HEK293T (cell line): ENCODE measurements at regions not wholly inside any gene's neighbourhood (a gene's known extent, or its start where the extent isn't known, plus 50 kb on each side); places are given as distances from the start of the nearest gene placed in this dataset.

Experiments
- ARNT ChIP-seq: fragments of 450-650 bp; IDR thresholded peaks from 2 replicates; pipeline ENCODE4 v1.6.1; 2017; ENCODE audit warnings: mild to moderate bottlenecking
- BHLHE40 ChIP-seq: fragments of 450-650 bp; IDR thresholded peaks from 2 replicates; pipeline ENCODE4 v1.6.1; 2016; ENCODE audit warnings: mild to moderate bottlenecking, moderate library complexity, borderline replicate concordance
- CTBP1 ChIP-seq: fragments of 450-650 bp; IDR thresholded peaks from 2 replicates; pipeline ENCODE4 v1.6.1; 2016; ENCODE audit warnings: borderline replicate concordance
- FOXK2 ChIP-seq: fragments of 450-650 bp; IDR thresholded peaks from 2 replicates; pipeline ENCODE4 v1.6.1; 2016; ENCODE audit warnings: mild to moderate bottlenecking
- L3MBTL2 ChIP-seq: fragments of 450-650 bp; conservative IDR thresholded peaks from 2 replicates; pipeline ENCODE4 v1.6.1; 2016; ENCODE audit warnings: mild to moderate bottlenecking
- SUZ12 ChIP-seq: fragments of 450-650 bp; IDR thresholded peaks from 2 replicates; pipeline ENCODE4 v1.6.1; 2016; ENCODE audit warnings: mild to moderate bottlenecking
- TARDBP ChIP-seq: fragments of 450-650 bp; IDR thresholded peaks from 2 replicates; pipeline ENCODE4 v1.6.1; 2016
- ZNF384 ChIP-seq: fragments of 450-650 bp; IDR thresholded peaks from 2 replicates; pipeline ENCODE4 v1.6.1; 2016
- TF ChIP-seq, protein P1 (sequence below): fragments of 450-650 bp; IDR thresholded peaks from 2 replicates; pipeline ENCODE4 v1.6.1; 2016

DNA sequence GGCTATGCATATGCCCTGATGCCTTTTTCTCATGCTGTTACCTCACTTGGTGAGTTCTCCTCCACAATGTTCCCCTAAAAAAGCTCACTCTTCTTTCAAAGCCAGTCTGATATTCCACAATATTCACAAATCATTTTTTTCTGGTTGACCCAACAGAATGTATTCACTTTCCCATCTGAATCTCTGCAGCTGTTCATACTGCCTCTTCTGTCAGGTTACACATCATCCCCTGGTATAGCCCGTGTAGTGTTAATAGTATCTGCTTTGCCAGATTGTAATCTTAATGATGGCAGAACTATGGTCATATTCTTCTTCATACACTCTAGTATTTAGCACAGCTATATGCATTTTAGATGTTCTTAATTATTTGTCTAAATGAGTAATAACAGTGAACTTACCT lies 544.3 kb downstream of the EFNB2 start:
- no peak for TF ChIP-seq TARDBP
- TF ChIP-seq FOXK2 = no peak
- TF ChIP-seq BHLHE40 = no peak
- TF ChIP-seq ARNT = no peak
- TF ChIP-seq CTBP1 = no peak
- TF ChIP-seq SUZ12 = no peak
- TF ChIP-seq ZNF384 = no peak
- TF ChIP-seq, protein P1, sequence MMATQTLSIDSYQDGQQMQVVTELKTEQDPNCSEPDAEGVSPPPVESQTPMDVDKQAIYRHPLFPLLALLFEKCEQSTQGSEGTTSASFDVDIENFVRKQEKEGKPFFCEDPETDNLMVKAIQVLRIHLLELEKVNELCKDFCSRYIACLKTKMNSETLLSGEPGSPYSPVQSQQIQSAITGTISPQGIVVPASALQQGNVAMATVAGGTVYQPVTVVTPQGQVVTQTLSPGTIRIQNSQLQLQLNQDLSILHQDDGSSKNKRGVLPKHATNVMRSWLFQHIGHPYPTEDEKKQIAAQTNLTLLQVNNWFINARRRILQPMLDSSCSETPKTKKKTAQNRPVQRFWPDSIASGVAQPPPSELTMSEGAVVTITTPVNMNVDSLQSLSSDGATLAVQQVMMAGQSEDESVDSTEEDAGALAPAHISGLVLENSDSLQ = no peak
- TF ChIP-seq L3MBTL2 = no peak
